ENCODE measurements at regions not wholly inside any gene's neighbourhood (a gene's known extent, or its start where the extent isn't known, plus 50 kb on each side); places are given as distances from the start of the nearest gene placed in this dataset.

DNA sequence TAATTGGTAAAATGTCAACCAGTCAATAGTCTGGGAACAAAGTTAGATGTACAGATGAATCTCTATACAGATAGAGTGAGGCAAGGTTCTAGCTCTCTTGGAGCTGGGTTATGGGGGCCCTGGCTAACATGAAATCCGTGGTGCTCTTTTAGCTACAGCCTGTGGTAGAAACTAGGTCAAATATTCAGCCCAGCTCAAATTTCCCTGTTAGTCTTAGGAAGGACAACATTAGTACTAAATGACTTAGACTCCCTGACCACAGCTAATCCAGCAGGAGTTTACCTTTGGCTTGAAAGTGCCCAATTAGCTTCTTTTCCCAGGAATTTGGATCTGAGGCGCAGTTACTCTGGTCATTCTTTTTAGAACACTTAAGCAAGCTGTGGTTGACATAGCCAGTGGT is 170.5 kb downstream of the DMRTA1 start:
- Histone ChIP-seq H3K79me2 (ENCODE audit: control insufficient read depth, insufficient read depth, low read length) (no peaks in the 10 kb centered on the region), H3K4me1 (ENCODE audit: control insufficient read depth, extremely low read depth, insufficient read depth, low read length) (no peaks in the 10 kb centered on the region), H3K4me2 (ENCODE audit: control insufficient read depth, extremely low read depth, insufficient read depth, low read depth, low read length) (no peak overlapping the region), H4K20me1 (ENCODE audit: control insufficient read depth, extremely low read depth, insufficient read depth, low read length) (no peaks in the 10 kb centered on the region), H3K27ac (ENCODE audit: control insufficient read depth, insufficient read depth, low read length) (no peak overlapping the region), H3K4me3 (ENCODE audit: control insufficient read depth in 2 of 3, extremely low read depth in 1 of 3, insufficient read depth in 2 of 3, low read depth in 1 of 3, low read length in 3 of 3) (no peak overlapping the region), H3K27me3 (ENCODE audit: control insufficient read depth, extremely low read depth, insufficient read depth, low read length) (no peaks in the 10 kb centered on the region), H3K9ac (ENCODE audit: control insufficient read depth, extremely low read depth, insufficient read depth, low read length) (no peak overlapping the region), H3K36me3 (ENCODE audit: control insufficient read depth in 2 of 2, extremely low read depth in 1 of 2, insufficient read depth in 2 of 2, low read length in 2 of 2) (no peaks in the 10 kb centered on the region), H2AFZ (ENCODE audit: control insufficient read depth, low read length) (no peak overlapping the region), H3K9me1 (ENCODE audit: control insufficient read depth, extremely low read depth, insufficient read depth, low read length) (no peaks in the 10 kb centered on the region), H3K9me3 (ENCODE audit: control insufficient read depth, low read depth, low read length) (no peaks in the 10 kb centered on the region)
- dilution Hi-C loops (cut with MboI; ENCODE audit: extremely low pct_ligation_motif_present, low sequenced_read_pairs): no loop called here
- FAIRE-seq (no peak), DNase-seq (ENCODE audit: low read depth, low spot score) (no peak)
- TF ChIP-seq EZH2 (IDR thresholded peaks at IDR 0.05; ENCODE audit: low read length): no peak
- TF ChIP-seq, protein P1, sequence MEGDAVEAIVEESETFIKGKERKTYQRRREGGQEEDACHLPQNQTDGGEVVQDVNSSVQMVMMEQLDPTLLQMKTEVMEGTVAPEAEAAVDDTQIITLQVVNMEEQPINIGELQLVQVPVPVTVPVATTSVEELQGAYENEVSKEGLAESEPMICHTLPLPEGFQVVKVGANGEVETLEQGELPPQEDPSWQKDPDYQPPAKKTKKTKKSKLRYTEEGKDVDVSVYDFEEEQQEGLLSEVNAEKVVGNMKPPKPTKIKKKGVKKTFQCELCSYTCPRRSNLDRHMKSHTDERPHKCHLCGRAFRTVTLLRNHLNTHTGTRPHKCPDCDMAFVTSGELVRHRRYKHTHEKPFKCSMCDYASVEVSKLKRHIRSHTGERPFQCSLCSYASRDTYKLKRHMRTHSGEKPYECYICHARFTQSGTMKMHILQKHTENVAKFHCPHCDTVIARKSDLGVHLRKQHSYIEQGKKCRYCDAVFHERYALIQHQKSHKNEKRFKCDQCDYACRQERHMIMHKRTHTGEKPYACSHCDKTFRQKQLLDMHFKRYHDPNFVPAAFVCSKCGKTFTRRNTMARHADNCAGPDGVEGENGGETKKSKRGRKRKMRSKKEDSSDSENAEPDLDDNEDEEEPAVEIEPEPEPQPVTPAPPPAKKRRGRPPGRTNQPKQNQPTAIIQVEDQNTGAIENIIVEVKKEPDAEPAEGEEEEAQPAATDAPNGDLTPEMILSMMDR (optimal IDR thresholded peaks at IDR 0.05 in 1 of 3, IDR thresholded peaks at IDR 0.05 in 1 of 3, conservative IDR thresholded peaks at IDR 0.05 in 1 of 3; ENCODE audit: extremely low read depth in 1 of 3, insufficient read depth in 2 of 3, low read length in 3 of 3): no peak

- no peaks in the 10 kb centered on the region for H3K4me1 ChIP-seq (ENCODE audit: control insufficient read depth, extremely low read depth, insufficient read depth, low read length)
- H3K79me2 ChIP-seq (ENCODE audit: control insufficient read depth, insufficient read depth, low read length): no peaks in the 10 kb centered on the region
- H3K36me3 ChIP-seq (ENCODE audit: control insufficient read depth in 2 of 2, extremely low read depth in 1 of 2, insufficient read depth in 2 of 2, low read length in 2 of 2): no peaks in the 10 kb centered on the region
- H3K9me3 ChIP-seq (ENCODE audit: control insufficient read depth, low read depth, low read length): no peaks in the 10 kb centered on the region
- H3K9ac ChIP-seq (ENCODE audit: control insufficient read depth, extremely low read depth, insufficient read depth, low read length): no peak overlapping the region
- FAIRE-seq (no peak), DNase-seq (ENCODE audit: low read depth, low spot score) (no peak)
- H3K4me2 ChIP-seq (ENCODE audit: control insufficient read depth, extremely low read depth, insufficient read depth, low read depth, low read length): no peak overlapping the region
- H3K27me3 ChIP-seq (ENCODE audit: control insufficient read depth, extremely low read depth, insufficient read depth, low read length): no peaks in the 10 kb centered on the region
- H4K20me1 ChIP-seq (ENCODE audit: control insufficient read depth, extremely low read depth, insufficient read depth, low read length): no peaks in the 10 kb centered on the region
- H3K27ac ChIP-seq (ENCODE audit: control insufficient read depth, insufficient read depth, low read length): no peak overlapping the region
- H3K9me1 ChIP-seq (ENCODE audit: control insufficient read depth, extremely low read depth, insufficient read depth, low read length): no peaks in the 10 kb centered on the region
- TF ChIP-seq EZH2 (IDR thresholded peaks at IDR 0.05; ENCODE audit: low read length): no peak
- TF ChIP-seq, protein P1 (optimal IDR thresholded peaks at IDR 0.05 in 1 of 3, IDR thresholded peaks at IDR 0.05 in 1 of 3, conservative IDR thresholded peaks at IDR 0.05 in 1 of 3; ENCODE audit: extremely low read depth in 1 of 3, insufficient read depth in 2 of 3, low read length in 3 of 3): no peak
- no peak overlapping the region for H3K4me3 ChIP-seq (ENCODE audit: control insufficient read depth in 2 of 3, extremely low read depth in 1 of 3, insufficient read depth in 2 of 3, low read depth in 1 of 3, low read length in 3 of 3)
- H2AFZ ChIP-seq (ENCODE audit: control insufficient read depth, low read length): no peak overlapping the region
- dilution Hi-C loops (cut with MboI; ENCODE audit: extremely low pct_ligation_motif_present, low sequenced_read_pairs): no loop called here
Observed at GRCh38 chr9:22622815-22623214, 176.2 kb downstream of the DMRTA1 start.
